ENCODE measurements at regions not wholly inside any gene's neighbourhood (a gene's known extent, or its start where the extent isn't known, plus 50 kb on each side); places are given as distances from the start of the nearest gene placed in this dataset.

- WGBS = 83% methylated on average over 5 of the region's 5 CpGs
- H3K36me3 ChIP-seq = no peaks in the 10 kb centered on the region
These were observed 258.8 kb upstream of the NCAM2 start for GRCh38 chr21:20739421-20739820.

GRCh38 chr21:20741445-20741844, 256.8 kb upstream of the NCAM2 start:
- Histone ChIP-seq H3K4me3 (no peak overlapping the region), H3K27ac (replicated peaks in 1 of 4) (no peak overlapping the region), H3K4me1 (no peaks in the 10 kb centered on the region), H3K36me3 (no peaks in the 10 kb centered on the region), H3K27me3 (no peaks in the 10 kb centered on the region), H3K9me3 (no peaks in the 10 kb centered on the region)
- 84% methylated on average over 6 of the region's 6 CpGs for WGBS
- TF ChIP-seq POLR2AphosphoS5 (IDR thresholded peaks at IDR 0.05) (no peak), CTCF (IDR thresholded peaks at IDR 0.05) (no peak), POLR2A (IDR thresholded peaks at IDR 0.05; ENCODE audit: low read depth) (no peak), EP300 (IDR thresholded peaks at IDR 0.05) (no peak)
- DNase-seq (ENCODE audit: extremely low spot score) = no peak
- intact Hi-C loops (cut with DNase I) = no loop called here

More at GRCh38 chr21:20739421-20739820, 258.8 kb upstream of the NCAM2 start:
- Histone ChIP-seq H3K27ac (replicated peaks in 1 of 4) (no peak overlapping the region), H3K4me3 (no peak overlapping the region), H3K4me1 (no peaks in the 10 kb centered on the region), H3K27me3 (no peaks in the 10 kb centered on the region), H3K9me3 (no peaks in the 10 kb centered on the region)
- no peak for DNase-seq (ENCODE audit: extremely low spot score)
- TF ChIP-seq CTCF (IDR thresholded peaks at IDR 0.05) = no peak
- TF ChIP-seq POLR2A (IDR thresholded peaks at IDR 0.05; ENCODE audit: low read depth) = no peak
- no peak for TF ChIP-seq EP300 (IDR thresholded peaks at IDR 0.05)
- TF ChIP-seq POLR2AphosphoS5 (IDR thresholded peaks at IDR 0.05) = no peak
- intact Hi-C loops (cut with DNase I) = no loop called here

- H3K4me1 ChIP-seq = no peaks in the 10 kb centered on the region
- H3K4me3 ChIP-seq = no peak overlapping the region
- no peaks in the 10 kb centered on the region for H3K27me3 ChIP-seq
- no peaks in the 10 kb centered on the region for H3K36me3 ChIP-seq
- no peak for DNase-seq (ENCODE audit: extremely low spot score)
- 53% methylated on average over 2 of the region's 2 CpGs for whole genome bisulfite sequencing
- H3K27ac ChIP-seq (replicated peaks in 1 of 4) = no peak overlapping the region
- no peak for TF ChIP-seq CTCF (IDR thresholded peaks at IDR 0.05)
- no peak for TF ChIP-seq POLR2A (IDR thresholded peaks at IDR 0.05; ENCODE audit: low read depth)
- TF ChIP-seq EP300 (IDR thresholded peaks at IDR 0.05) = no peak
- no peak for TF ChIP-seq POLR2AphosphoS5 (IDR thresholded peaks at IDR 0.05)
- peaks cover 0 to 8% (median 4%) of the 10 kb centered on the region in 4 donors for H3K9me3 ChIP-seq
- intact Hi-C loops (cut with DNase I) = no loop called here
These were observed 238.0 kb upstream of the NCAM2 start for GRCh38 chr21:20760221-20760620.

GRCh38 chr21:20774737-20775136, 223.5 kb upstream of the NCAM2 start:
- H3K9me3 ChIP-seq = no peaks in the 10 kb centered on the region
- H3K4me3 ChIP-seq = no peak overlapping the region
- WGBS = 94% methylated on average over 1 of the region's 1 CpG
- intact Hi-C loops (cut with DNase I) = no loop called here
- no peaks in the 10 kb centered on the region for H3K36me3 ChIP-seq
- TF ChIP-seq POLR2A (IDR thresholded peaks at IDR 0.05; ENCODE audit: low read depth) (no peak), CTCF (IDR thresholded peaks at IDR 0.05) (no peak), POLR2AphosphoS5 (IDR thresholded peaks at IDR 0.05) (no peak), EP300 (IDR thresholded peaks at IDR 0.05) (no peak)
- no peaks in the 10 kb centered on the region for H3K4me1 ChIP-seq
- no peak overlapping the region for H3K27ac ChIP-seq (replicated peaks in 1 of 4)
- no peak for DNase-seq (ENCODE audit: extremely low spot score)
- H3K27me3 ChIP-seq = no peaks in the 10 kb centered on the region

- WGBS = 72% methylated on average over 2 of the region's 2 CpGs
- no peaks in the 10 kb centered on the region for H3K36me3 ChIP-seq
- intact Hi-C loops (cut with DNase I) = no loop called here
These were observed 218.9 kb upstream of the NCAM2 start for GRCh38 chr21:20779321-20779720.

More at GRCh38 chr21:20779321-20779720, 218.9 kb upstream of the NCAM2 start:
- TF ChIP-seq CTCF (IDR thresholded peaks at IDR 0.05) (no peak), EP300 (IDR thresholded peaks at IDR 0.05) (no peak), POLR2AphosphoS5 (IDR thresholded peaks at IDR 0.05) (no peak), POLR2A (IDR thresholded peaks at IDR 0.05; ENCODE audit: low read depth) (no peak)
- DNase-seq (ENCODE audit: extremely low spot score) = no peak
- H3K9me3 ChIP-seq = no peaks in the 10 kb centered on the region
- no peaks in the 10 kb centered on the region for H3K27me3 ChIP-seq
- no peak overlapping the region for H3K27ac ChIP-seq (replicated peaks in 1 of 4)
- H3K4me1 ChIP-seq = no peaks in the 10 kb centered on the region
- no peak overlapping the region for H3K4me3 ChIP-seq
